DND-41 (cell line): ENCODE measurements at regions not wholly inside any gene's neighbourhood (a gene's known extent, or its start where the extent isn't known, plus 50 kb on each side); places are given as distances from the start of the nearest gene placed in this dataset.

Experiments
- EZH2 ChIP-seq: IDR thresholded peaks from 3 replicates; pipeline ENCODE4 v1.6.1; 2012; ENCODE audit warnings: borderline replicate concordance, low read depth, mild to moderate bottlenecking, moderate library complexity, low read length, inconsistent platforms; ENCODE audit not compliant: severe bottlenecking
- TF ChIP-seq, protein P1 (sequence below): IDR thresholded peaks from 2 replicates; pipeline ENCODE4 v1.5.1; 2012; ENCODE audit warnings: borderline replicate concordance, low read length, moderate library complexity, mild to moderate bottlenecking; ENCODE audit not compliant: poor library complexity, severe bottlenecking; ENCODE audit errors: extremely low read depth

DNA sequence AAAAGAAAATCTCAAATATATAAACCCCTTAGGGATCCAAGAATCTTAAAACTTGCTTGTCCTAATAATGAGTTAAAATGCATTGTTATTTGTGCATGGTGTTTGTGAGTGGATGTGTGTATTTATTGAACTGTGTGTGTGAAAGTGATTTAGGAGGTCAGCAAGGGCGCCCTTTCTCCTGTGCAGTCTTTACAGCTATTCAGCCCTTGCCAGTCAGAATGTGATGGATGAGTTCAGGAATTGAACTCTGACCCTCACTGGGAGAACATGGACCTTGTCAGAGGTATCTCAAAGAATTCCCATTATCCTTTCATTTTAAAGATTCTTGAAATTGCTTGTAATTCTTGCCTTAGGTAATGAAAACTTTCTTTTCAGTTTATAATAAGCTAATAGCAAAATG is 493.0 kb upstream of the ADGRL4 start:
- TF ChIP-seq, protein P1, sequence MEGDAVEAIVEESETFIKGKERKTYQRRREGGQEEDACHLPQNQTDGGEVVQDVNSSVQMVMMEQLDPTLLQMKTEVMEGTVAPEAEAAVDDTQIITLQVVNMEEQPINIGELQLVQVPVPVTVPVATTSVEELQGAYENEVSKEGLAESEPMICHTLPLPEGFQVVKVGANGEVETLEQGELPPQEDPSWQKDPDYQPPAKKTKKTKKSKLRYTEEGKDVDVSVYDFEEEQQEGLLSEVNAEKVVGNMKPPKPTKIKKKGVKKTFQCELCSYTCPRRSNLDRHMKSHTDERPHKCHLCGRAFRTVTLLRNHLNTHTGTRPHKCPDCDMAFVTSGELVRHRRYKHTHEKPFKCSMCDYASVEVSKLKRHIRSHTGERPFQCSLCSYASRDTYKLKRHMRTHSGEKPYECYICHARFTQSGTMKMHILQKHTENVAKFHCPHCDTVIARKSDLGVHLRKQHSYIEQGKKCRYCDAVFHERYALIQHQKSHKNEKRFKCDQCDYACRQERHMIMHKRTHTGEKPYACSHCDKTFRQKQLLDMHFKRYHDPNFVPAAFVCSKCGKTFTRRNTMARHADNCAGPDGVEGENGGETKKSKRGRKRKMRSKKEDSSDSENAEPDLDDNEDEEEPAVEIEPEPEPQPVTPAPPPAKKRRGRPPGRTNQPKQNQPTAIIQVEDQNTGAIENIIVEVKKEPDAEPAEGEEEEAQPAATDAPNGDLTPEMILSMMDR, result no peak
- TF ChIP-seq EZH2, result no peak
